ENCODE measurements at regions not wholly inside any gene's neighbourhood (a gene's known extent, or its start where the extent isn't known, plus 50 kb on each side); places are given as distances from the start of the nearest gene placed in this dataset.
A peak's percentile ranks its signal among the peaks of the same experiment; 100 is the strongest.
"Not testable (repeated sequence)": the region's sequence is repeated elsewhere in the genome, so short reads cannot be mapped to it uniquely, and the experiment has no call there.

GRCh38 chr22:11795979-11796378, 3732.0 kb upstream of the OR11H1 start:
- H3K27me3 Mint-ChIP-seq; ATAC-seq (replicated peaks; ENCODE audit: extremely low read depth, poor library complexity, severe bottlenecking); H3K9me3 Mint-ChIP-seq; DNase-seq (ENCODE audit: low spot score in 2 of 2); H3K4me1 Mint-ChIP-seq; H3K27ac Mint-ChIP-seq (ENCODE audit: low read depth); H3K4me3 Mint-ChIP-seq; H3K36me3 Mint-ChIP-seq (ENCODE audit: insufficient read depth): not testable (repeated sequence)

DNA sequence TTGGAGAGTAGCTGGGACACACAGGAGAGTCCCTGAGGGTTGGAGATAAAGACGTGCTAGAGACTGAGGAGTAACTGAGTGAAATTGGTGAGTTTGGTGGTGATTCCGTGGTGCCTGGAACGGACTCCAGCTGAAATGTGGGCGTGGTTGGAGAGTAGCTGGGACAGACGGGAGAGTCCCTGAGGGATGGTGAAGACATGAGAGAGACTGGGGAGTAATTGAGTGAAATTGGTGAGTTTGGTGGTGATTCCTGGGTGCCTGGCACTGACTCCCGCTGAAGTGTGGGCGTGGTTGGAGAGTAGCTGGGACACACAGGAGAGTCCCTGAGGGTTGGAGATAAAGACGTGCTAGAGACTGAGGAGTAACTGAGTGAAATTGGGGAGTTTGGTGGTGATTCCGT, 3712.5 kb upstream of the OR11H1 start:
- H3K4me1 Mint-ChIP-seq; H3K4me3 Mint-ChIP-seq; H3K27me3 Mint-ChIP-seq; H3K9me3 Mint-ChIP-seq; H3K27ac Mint-ChIP-seq (ENCODE audit: low read depth); DNase-seq (ENCODE audit: low spot score in 2 of 2); ATAC-seq (replicated peaks; ENCODE audit: extremely low read depth, poor library complexity, severe bottlenecking); H3K36me3 Mint-ChIP-seq (ENCODE audit: insufficient read depth): not testable (repeated sequence)

- H3K27ac Mint-ChIP-seq (ENCODE audit: low read depth); H3K36me3 Mint-ChIP-seq (ENCODE audit: insufficient read depth); H3K27me3 Mint-ChIP-seq; ATAC-seq (replicated peaks; ENCODE audit: extremely low read depth, poor library complexity, severe bottlenecking); DNase-seq (ENCODE audit: low spot score in 2 of 2); H3K9me3 Mint-ChIP-seq; H3K4me3 Mint-ChIP-seq; H3K4me1 Mint-ChIP-seq: not testable (repeated sequence)
Observed at GRCh38 chr22:11818845-11819244, 3709.1 kb upstream of the OR11H1 start.

- not testable (repeated sequence) for H3K4me1 Mint-ChIP-seq; H3K27ac Mint-ChIP-seq (ENCODE audit: low read depth); H3K9me3 Mint-ChIP-seq; ATAC-seq (replicated peaks; ENCODE audit: extremely low read depth, poor library complexity, severe bottlenecking); DNase-seq (ENCODE audit: low spot score in 2 of 2); H3K36me3 Mint-ChIP-seq (ENCODE audit: insufficient read depth); H3K27me3 Mint-ChIP-seq; H3K4me3 Mint-ChIP-seq
Observed at GRCh38 chr22:11822326-11822725, 3705.7 kb upstream of the OR11H1 start.

GRCh38 chr22:11825009-11825408, 3703.0 kb upstream of the OR11H1 start:
- H3K27me3 Mint-ChIP-seq; DNase-seq (ENCODE audit: low spot score in 2 of 2); H3K4me1 Mint-ChIP-seq; H3K27ac Mint-ChIP-seq (ENCODE audit: low read depth); ATAC-seq (replicated peaks; ENCODE audit: extremely low read depth, poor library complexity, severe bottlenecking); H3K4me3 Mint-ChIP-seq; H3K36me3 Mint-ChIP-seq (ENCODE audit: insufficient read depth); H3K9me3 Mint-ChIP-seq: not testable (repeated sequence)

DNA sequence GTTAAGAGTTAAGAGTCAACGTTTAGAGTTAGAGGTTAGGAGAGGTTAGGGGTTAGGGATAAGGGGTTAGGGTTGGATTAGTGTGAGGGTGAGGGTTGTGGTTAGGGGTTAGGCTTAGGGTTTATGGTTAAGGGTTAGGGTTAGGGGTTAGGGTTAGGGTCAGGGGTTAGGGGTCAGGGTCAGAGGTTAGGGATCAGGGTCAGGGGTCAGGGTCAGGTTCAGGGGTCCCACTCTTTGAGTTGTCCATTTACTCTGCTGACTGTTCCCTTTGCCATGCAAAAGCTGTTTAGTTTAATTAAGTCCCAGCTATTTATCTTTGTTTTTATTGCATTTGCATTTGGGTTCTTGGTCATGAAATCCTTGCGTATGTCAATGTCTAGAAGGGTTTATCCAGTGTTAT, 3702.0 kb upstream of the OR11H1 start:
- not testable (repeated sequence) for H3K36me3 Mint-ChIP-seq (ENCODE audit: insufficient read depth); DNase-seq (ENCODE audit: low spot score in 2 of 2); H3K27me3 Mint-ChIP-seq; H3K4me3 Mint-ChIP-seq; H3K4me1 Mint-ChIP-seq; H3K27ac Mint-ChIP-seq (ENCODE audit: low read depth); H3K9me3 Mint-ChIP-seq; ATAC-seq (replicated peaks; ENCODE audit: extremely low read depth, poor library complexity, severe bottlenecking)

DNA sequence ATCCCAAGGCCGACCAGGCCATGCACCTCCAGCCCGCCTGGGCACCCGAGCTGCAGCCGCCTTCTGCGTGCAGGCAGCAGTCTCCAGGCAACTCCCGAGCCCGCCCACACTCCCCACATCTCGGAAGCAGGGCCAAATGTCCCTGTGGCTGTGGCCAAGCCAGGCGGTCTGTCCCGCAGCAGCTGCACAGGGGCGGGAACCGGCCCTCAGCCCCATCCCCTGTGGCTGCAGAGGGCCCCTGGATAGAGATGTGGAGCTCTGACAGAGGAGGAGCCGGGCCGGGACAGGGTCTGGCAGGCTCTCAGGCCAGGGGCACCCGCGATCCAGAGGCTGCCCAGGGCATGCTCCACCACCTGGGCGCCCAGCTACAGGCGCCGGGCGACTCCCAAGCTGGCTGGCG, 3698.6 kb upstream of the OR11H1 start:
- H3K27ac Mint-ChIP-seq (ENCODE audit: low read depth); H3K27me3 Mint-ChIP-seq; H3K36me3 Mint-ChIP-seq (ENCODE audit: insufficient read depth); H3K4me1 Mint-ChIP-seq; ATAC-seq (replicated peaks; ENCODE audit: extremely low read depth, poor library complexity, severe bottlenecking); H3K4me3 Mint-ChIP-seq; H3K9me3 Mint-ChIP-seq: not testable (repeated sequence)
- DNase-seq (ENCODE audit: low spot score in 2 of 2): peak in 1 of 2 donors; percentile 9
